K562 (cell line): ENCODE measurements at regions not wholly inside any gene's neighbourhood (a gene's known extent, or its start where the extent isn't known, plus 50 kb on each side); places are given as distances from the start of the nearest gene placed in this dataset.

Experiments used
- CBX3 ChIP-seq, 2 experiments: IDR thresholded peaks; 1 replicate in 1 of 2; 2 replicates in 1 of 2; pipeline ENCODE4 v1.6.1; 2012; ENCODE audit warnings: inconsistent platforms in 2 of 2, low read length in 2 of 2, borderline replicate concordance in 1 of 2, control low read depth in 1 of 2
- CCAR2 ChIP-seq: fragments of 200-400 bp; formaldehyde crosslinking; IDR thresholded peaks from 2 replicates; pipeline ENCODE4 v1.6.1; 2017; ENCODE audit warnings: mild to moderate bottlenecking, low read depth, low read length
- DNMT1 ChIP-seq: fragments of 450-650 bp; IDR thresholded peaks from 2 replicates; pipeline ENCODE4 v1.6.1; 2016; ENCODE audit warnings: antibody characterized with exemption, mild to moderate bottlenecking
- E2F6 ChIP-seq, 2 experiments: IDR thresholded peaks; 2 replicates each; pipeline ENCODE4 v1.6.1; 2011; ENCODE audit warnings: borderline replicate concordance in 1 of 2, control low read depth in 1 of 2, low read depth in 1 of 2, low read length in 1 of 2, mild to moderate bottlenecking in 1 of 2, mixed read lengths in 1 of 2, moderate library complexity in 1 of 2; ENCODE audit not compliant: insufficient read depth in 1 of 2, insufficient read length in 1 of 2, poor library complexity in 1 of 2, severe bottlenecking in 1 of 2; ENCODE audit errors: extremely low read depth in 1 of 2
- EHMT2 ChIP-seq: fragments of 450-650 bp; IDR thresholded peaks from 2 replicates; pipeline ENCODE4 v1.6.1; 2018; ENCODE audit warnings: antibody characterized with exemption
- ELF4 ChIP-seq: fragments of 450-650 bp; formaldehyde crosslinking; IDR thresholded peaks from 2 replicates; pipeline ENCODE4 v1.4.0; 2022; ENCODE audit warnings: missing genetic modification characterization
- GATAD2A ChIP-seq: fragments of 450-650 bp; IDR thresholded peaks from 2 replicates; pipeline ENCODE4 v1.6.1; 2017
- HDAC3 ChIP-seq: fragments of 450-650 bp; IDR thresholded peaks from 2 replicates; pipeline ENCODE4 v1.6.1; 2018; ENCODE audit warnings: borderline replicate concordance, mild to moderate bottlenecking, moderate library complexity; ENCODE audit not compliant: partially characterized antibody
- NCOA2 ChIP-seq, 2 experiments: fragments of 450-650 bp; IDR thresholded peaks; 2 replicates each; pipeline ENCODE4 v1.6.1; 2018; ENCODE audit warnings: mild to moderate bottlenecking in 2 of 2, moderate library complexity in 1 of 2; ENCODE audit not compliant: partially characterized antibody in 2 of 2
- RBM17 ChIP-seq: fragments of 200-400 bp; formaldehyde crosslinking; IDR thresholded peaks from 2 replicates; pipeline ENCODE4 v1.6.1; 2017; ENCODE audit warnings: low read depth, mild to moderate bottlenecking, low read length, borderline replicate concordance
- ZBTB40 ChIP-seq, 2 experiments: fragments of 450-650 bp in 1 of 2; sonication (generic) in 1 of 2; formaldehyde crosslinking in 1 of 2; IDR thresholded peaks; 2 replicates each; pipeline versions ENCODE4 v1.7.1 to v1.9.0; 2016 to 2022; ENCODE audit warnings: inconsistent platforms in 1 of 2, mild to moderate bottlenecking in 1 of 2, missing genetic modification reagents in 1 of 2
- ZNF274 ChIP-seq: IDR thresholded peaks from 2 replicates; pipeline ENCODE4 v1.6.1; 2011; ENCODE audit warnings: low read depth, mild to moderate bottlenecking, low read length, moderate library complexity, borderline replicate concordance
- ZNF512 ChIP-seq: IDR thresholded peaks from 2 replicates; pipeline ENCODE4 v1.6.1; 2016; ENCODE audit warnings: missing genetic modification characterization, missing compliant biosample characterization

GRCh38 chr9:7507026-7507425 lies 292.6 kb downstream of the DMAC1 start (continued):
- no peak for TF ChIP-seq E2F6 (IDR thresholded peaks at IDR 0.05; ENCODE audit: borderline replicate concordance in 1 of 2, extremely low read depth in 1 of 2, insufficient read depth in 1 of 2, insufficient read length in 1 of 2, low read depth in 1 of 2, low read length in 1 of 2, poor library complexity in 1 of 2, severe bottlenecking in 1 of 2)
- TF ChIP-seq ELF4 (CRISPR knock-in tag): no peak
- no peak for TF ChIP-seq CCAR2
- TF ChIP-seq NCOA2 (IDR thresholded peaks at IDR 0.05; ENCODE audit: partially characterized antibody in 2 of 2): no peak
- no peak for TF ChIP-seq ZBTB40 (IDR thresholded peaks at IDR 0.05)
- TF ChIP-seq ZBTB40 (CRISPR knock-in tag; IDR thresholded peaks at IDR 0.05): no peak
- no peak for TF ChIP-seq HDAC3
- no peak for TF ChIP-seq GATAD2A
- TF ChIP-seq EHMT2: no peak
- no peak for TF ChIP-seq DNMT1
- no peak for TF ChIP-seq ZNF512 (tag)
- TF ChIP-seq CBX3 (IDR thresholded peaks at IDR 0.05; ENCODE audit: borderline replicate concordance in 1 of 2, low read length in 2 of 2): no peak
- TF ChIP-seq RBM17: no peak
- TF ChIP-seq ZNF274: no peak
